ENCODE measurements at regions not wholly inside any gene's neighbourhood (a gene's known extent, or its start where the extent isn't known, plus 50 kb on each side); places are given as distances from the start of the nearest gene placed in this dataset.

GRCh38 chr10:129104266-129105045 is 362.6 kb upstream of the MGMT start:
- no peak for DNase-seq

GRCh38 chr10:129105266-129105665 is 361.8 kb upstream of the MGMT start:
- DNase-seq: no peak

DNA sequence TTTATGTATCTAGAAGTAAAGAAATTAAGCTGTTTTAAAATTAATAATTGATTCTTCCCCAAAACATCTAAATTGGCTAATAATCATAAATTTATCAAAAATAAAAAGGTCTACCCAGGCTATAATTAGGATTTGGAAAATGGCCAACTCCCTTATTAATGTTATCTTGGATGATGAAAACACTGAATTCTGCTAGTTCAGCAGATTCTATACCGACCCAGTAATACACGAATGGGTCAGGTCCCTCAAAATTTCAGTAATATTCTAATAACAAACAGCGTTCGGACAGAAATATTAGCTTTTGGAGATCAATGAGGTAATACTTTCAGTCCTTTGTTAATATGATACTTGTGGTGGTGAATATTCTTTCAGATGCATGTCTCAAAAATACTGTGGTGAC is 360.7 kb upstream of the MGMT start:
- DNase-seq: no peak

DNA sequence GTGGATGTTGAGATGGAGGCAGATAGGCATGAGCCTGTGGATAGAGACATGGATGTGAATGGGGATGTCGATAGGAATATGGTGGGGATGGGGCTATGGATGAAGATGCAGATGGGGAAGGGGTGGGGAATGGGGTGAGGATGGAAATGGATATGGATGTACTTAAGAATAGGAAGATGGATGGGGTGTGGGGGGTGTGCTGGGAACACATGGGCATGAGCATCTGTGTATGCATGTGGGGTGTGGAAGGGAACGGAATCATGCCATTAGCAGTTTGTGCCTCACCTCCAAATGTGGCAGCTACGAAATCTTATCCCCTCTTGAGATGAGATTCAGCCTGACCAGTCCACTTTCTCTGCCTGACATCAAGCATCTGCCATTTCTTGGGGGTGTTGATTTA is 359.5 kb upstream of the MGMT start:
- no peak for DNase-seq

- no peak for DNase-seq
These were observed 358.7 kb upstream of the MGMT start for GRCh38 chr10:129108378-129108777.

DNA sequence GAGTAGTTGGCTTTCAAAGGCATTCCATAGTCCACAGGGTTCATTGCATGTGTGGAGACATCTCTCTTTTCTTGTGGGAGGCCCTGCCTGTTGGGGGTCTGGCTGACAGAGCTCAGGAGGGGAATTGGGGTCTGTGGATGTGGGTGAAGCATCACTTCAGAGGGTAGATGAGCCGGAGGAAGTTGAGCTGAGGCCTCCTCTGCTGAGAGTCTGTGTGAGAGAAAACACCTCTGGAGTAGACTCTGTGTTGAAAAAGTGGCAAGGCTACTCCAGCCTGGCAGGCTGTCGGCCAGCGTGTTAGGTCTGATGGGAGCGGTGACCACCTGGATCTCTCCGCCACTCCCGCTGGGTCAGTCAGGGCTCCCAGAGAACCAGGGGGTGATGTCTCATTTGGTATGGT is 358.0 kb upstream of the MGMT start:
- no peak for DNase-seq

DNA sequence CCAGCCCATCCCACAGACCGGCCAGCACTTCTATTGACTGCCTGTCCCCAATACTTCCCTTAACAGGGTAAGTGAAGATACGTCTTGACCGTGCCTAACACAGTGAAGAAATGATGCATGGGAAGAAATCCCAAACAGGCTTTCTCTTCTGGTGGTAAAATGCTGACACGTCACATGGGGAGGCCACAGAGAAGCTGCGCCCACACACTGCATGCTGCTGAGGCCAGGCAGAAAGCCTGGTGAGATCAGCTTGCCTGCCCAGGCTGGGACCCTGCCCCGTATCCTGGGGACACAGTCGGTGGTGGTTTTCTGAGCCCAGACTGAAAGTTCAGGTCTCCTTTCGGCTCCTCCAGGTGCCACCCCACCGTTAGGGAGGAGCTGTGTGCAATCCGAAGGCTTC is 356.3 kb upstream of the MGMT start:
- DNase-seq: no peak

GRCh38 chr10:129111922-129112321 is 355.1 kb upstream of the MGMT start:
- DNase-seq: no peak

DNA sequence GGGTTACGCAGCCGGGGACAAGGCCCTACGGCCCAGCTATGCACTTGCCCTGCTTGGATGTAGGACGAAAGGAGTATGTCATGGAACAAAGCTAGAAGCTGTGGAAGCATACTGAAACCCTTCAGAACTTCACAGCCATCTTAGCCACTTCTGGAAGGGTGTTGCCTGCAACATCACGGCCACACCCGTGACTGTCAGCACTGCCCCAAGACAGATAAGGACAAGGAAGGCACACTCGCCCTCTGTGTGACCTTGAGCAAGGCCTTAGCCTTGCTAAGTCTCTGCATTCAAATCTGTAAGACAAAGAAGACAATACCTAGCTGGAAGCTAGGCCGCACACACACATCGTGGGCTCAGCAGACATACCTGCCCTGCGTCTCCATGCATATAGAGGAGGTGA is 352.5 kb upstream of the MGMT start:
- no peak for DNase-seq

GRCh38 chr10:129116371-129116770 is 350.7 kb upstream of the MGMT start:
- no peak for DNase-seq

DNA sequence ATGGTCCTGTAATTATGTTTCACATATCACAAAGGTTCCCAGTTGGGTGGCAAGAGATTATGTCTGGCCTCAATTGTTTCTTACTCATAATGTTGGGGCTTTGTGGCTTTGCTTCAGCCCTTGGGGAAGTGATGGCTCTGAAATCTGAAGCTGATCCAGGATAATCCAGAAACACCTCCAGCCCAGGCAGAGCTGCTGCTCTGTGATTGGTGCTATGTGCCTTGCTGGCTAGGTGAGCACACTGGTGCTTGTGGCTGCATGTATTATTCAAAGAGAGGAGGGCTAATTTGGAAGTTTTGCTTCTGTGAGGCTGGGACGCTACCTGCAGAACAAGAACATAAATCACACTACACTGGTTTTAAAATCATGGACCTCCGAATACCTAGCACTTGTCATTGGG is 346.6 kb upstream of the MGMT start:
- no peak for DNase-seq

- DNase-seq: no peak
These were observed 344.2 kb upstream of the MGMT start for GRCh38 chr10:129122846-129123245.

DNA sequence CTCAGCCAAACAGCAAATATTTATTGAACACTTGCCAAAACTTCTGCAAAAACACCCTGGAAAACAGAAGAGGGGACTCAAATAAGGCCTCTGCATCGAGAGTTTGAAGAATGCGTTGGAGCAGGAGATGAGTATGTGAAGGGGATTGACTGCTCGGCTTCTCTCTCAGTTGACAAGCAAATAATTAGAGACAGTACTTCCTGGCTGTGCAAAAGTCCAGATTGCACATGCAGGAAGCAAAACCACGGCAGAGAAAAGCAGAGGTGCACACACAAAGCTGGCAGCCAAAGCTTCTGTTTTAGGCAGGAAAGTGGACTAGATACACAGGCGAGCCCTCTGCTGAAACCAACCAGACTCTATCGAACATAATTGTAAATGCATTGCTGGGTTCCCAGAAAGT is 343.6 kb upstream of the MGMT start:
- no peak for DNase-seq

DNA sequence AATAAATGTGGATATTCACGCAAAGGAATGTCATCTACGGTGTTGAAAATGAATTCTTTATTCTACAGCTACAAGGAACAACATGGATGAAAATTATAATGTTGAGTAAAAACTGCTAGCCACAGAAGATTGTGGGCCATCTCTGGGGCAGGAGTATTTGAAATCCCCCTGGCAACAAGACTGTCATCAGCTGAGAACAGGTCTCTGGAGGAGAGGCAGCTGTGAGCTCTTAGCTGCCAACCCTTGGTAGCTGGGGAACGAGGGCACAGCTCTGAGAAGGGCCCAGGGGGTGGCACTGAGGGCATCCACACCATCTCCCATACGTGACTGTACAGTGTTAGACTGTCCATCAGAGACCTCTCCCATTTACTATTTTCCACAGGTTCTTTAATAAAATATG is 340.1 kb upstream of the MGMT start:
- no peak for DNase-seq

DNA sequence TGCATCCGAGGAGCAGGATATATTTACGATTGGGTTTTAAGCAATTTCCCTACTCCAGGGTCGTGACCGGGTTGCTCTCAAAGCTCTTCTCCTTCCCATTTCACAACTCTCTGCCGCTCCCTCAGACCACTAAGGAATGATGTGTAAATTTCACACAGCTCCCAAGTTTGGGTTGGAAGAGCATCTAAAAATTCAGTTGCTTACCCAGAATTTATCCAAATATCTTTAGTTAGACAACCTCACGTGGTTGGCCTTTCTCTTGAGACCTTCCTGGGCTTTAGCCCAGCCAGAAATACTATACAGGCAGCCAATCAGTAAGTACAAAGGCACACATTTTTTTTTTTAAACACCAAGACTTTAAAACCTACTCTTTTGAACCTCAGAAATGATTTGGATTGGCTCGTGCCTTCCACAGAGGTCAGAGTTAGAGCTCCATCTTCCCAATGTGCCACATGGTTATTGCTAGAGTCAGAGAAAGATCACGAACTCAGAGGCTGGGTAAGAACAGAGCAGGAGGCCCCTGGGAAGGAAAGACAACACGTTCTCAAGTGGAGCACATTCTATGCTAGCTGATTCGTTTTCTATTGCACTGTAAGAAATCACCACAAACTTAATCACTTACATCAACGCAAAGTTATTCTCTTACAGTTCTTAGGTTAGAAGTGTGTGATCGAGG is 335.4 kb upstream of the MGMT start:
- DNase-seq: no peak

GRCh38 chr10:129133856-129134255 is 333.2 kb upstream of the MGMT start:
- no peak for DNase-seq

DNA sequence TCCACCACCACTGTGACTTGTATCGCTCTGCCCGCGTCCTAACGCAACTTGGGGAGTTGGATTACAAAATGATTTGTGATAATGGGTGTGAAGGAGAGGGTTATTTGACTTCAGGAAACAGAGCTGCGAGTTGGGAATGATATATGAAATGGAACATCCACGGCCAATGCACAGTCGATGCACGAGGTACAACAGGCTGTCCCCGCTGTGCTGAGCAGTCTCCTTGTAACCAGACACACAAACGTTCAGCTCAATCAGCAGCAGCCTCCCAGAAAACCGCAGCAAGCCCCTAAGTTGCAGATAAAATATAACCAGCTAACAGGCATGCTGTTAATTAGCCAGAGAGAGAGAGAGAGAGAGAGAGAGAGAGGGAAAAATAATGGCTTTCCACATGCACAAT is 332.7 kb upstream of the MGMT start:
- DNase-seq: no peak

DNA sequence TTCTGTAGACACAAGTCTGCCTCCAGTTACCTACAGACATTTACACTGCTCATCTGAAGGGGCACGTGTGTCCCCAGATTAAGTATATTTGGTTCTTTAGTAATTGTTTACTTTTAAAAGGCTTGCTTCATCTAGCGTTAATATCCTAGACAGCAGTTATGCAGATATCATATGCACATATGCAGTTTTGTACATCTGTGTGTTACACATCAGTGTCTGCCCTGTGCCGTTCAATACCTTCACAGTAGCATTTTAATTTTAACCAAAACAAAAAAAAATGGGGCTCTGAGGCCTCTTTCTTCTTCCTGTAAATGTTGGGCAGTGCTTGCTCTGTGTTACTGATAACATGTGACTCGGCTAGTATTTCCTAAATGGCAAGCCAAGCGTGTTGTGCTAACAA is 331.4 kb upstream of the MGMT start:
- DNase-seq: no peak

DNA sequence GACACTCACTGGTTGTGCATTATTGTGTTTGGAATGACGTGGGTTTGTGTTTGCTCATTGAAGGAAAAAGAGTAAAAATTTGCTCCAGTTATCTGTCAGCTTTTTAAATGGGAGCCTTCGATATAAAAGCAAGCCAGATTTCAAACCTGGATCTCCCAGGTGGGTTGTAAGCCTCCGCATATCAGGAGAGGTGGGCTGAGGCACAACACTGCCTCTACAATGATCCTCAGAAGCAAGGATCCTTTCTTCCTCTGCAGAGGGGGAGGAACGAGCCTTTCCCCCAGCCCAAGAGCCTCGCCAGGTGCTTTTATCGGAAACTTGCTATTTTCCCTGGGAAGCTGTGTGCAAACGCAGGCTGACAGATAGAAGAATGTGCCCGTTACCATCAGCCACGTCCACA is 331.0 kb upstream of the MGMT start:
- DNase-seq: no peak

DNA sequence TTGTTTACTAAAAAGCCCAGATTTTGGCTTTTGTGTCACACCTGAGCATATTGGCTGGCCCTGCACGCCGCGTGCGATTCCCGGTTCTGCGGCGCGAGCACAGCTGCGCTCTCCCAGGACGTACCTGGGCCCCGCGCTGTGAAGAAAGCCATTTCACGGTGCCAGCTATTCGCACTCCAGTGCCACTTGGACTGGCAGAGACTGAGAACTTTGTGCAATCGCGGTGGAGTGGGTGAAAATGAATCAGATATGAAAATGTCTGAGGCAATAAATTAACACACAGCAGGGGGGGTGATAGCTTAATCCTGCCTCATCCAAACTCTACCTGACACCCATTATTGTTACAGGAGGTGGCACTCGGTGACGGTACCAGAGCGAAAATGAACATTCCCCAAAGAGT is 330.1 kb upstream of the MGMT start:
- no peak for DNase-seq

DNA sequence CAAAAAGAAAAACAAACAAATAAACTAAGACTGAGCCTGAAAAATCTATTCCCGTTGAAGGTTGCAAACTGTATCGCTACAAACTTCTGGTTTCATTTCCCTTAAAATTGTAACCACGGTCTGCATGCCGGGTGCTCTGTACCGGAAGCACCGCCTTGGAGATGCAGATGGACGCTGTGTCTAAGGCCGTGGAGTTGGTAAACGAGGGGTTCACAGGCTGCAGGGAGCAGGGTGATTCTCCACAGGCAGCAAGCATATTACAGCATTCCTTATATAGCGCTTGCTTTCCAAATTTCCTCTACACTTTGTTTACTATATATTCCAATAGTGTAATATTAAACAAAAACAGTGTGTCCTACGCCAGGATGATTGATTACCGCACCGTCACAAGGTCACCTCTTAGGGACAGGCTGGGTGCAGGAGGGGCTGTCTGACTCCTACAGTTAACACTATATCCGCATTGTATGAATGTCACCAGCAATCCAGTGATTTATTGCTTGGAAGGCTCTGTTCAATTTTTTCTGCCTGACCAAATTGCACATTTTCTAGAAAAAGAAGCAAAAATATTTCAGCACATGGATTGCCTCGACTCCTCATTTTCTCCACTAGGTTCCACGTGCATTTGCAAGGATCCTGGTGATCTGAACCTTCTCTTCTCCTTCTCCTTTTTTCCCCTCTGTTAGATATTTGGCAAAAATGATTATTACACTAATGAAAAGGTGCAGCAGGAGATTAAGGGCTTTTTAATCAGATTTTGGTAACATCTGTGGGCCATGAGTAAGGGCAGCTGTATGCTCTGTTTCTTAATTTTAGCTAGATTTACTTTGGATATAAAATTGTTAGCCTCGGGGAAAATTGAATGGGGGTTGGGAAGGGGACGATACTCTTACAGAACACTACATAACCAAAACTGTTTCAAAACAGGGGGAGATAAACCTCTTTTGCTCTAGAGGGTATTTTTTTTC is 325.8 kb upstream of the MGMT start:
- DNase-seq: no peak

GRCh38 chr10:129151281-129151680 is 315.8 kb upstream of the MGMT start:
- DNase-seq: no peak

- no peak for DNase-seq
These were observed 310.6 kb upstream of the MGMT start for GRCh38 chr10:129156406-129156805.

DNA sequence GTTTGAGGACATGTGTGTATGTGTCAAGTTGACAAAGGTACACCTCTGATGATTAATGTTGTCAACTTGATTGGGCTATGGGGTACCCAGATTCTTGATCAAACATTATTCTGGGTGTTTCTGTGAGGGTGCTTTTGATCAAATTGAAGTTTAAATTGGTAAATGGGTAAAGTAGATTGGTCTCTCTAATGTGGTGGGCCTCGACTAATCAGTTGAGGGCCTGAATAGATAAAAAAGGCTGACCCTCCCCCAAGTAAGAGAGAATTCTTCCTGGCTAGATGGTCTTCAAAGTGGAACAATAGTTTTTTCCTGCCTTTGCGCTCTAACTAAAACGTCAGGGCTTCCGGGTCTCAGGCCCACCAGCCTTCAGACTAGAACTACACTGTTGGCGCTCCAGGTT is 309.9 kb upstream of the MGMT start:
- no peak for DNase-seq
